Glutamatergic neuron (in vitro differentiated cells): ENCODE measurements at regions not wholly inside any gene's neighbourhood (a gene's known extent, or its start where the extent isn't known, plus 50 kb on each side); places are given as distances from the start of the nearest gene placed in this dataset.
"Not testable (repeated sequence)": the region's sequence is repeated elsewhere in the genome, so short reads cannot be mapped to it uniquely, and the experiment has no call there.

Experiments used
- DNase-seq: peaks from one replicate; pipeline ENCODE4 v3.0.0; 2022
- H3K27ac Mint-ChIP-seq: one replicate; pipeline ENCODE4 v1.8.0; 2020; ENCODE audit warnings: mild to moderate bottlenecking, mixed read lengths, inconsistent platforms; ENCODE audit not compliant: unreplicated experiment
- H3K27me3 Mint-ChIP-seq: one replicate; pipeline ENCODE4 v1.8.0; 2020; ENCODE audit warnings: mild to moderate bottlenecking, moderate library complexity, mixed read lengths, inconsistent platforms; ENCODE audit not compliant: unreplicated experiment
- H3K36me3 Mint-ChIP-seq: one replicate; pipeline ENCODE4 v1.8.0; 2020; ENCODE audit warnings: mild to moderate bottlenecking, mixed read lengths, inconsistent platforms; ENCODE audit not compliant: unreplicated experiment
- H3K4me1 Mint-ChIP-seq: one replicate; pipeline ENCODE4 v1.8.0; 2020; ENCODE audit warnings: mild to moderate bottlenecking, low read depth, mixed read lengths, inconsistent platforms; ENCODE audit not compliant: unreplicated experiment
- H3K4me3 Mint-ChIP-seq: one replicate; pipeline ENCODE4 v1.8.0; 2020; ENCODE audit warnings: mild to moderate bottlenecking, mixed read lengths, inconsistent platforms; ENCODE audit not compliant: unreplicated experiment
- H3K9me3 Mint-ChIP-seq: one replicate; pipeline ENCODE4 v1.8.0; 2020; ENCODE audit warnings: mild to moderate bottlenecking, moderate library complexity, mixed read lengths, inconsistent platforms; ENCODE audit not compliant: unreplicated experiment
- TF ChIP-seq, protein P1 (sequence below): fragments of 200-600 bp; sonication (generic); IDR thresholded peaks from one replicate; pipeline ENCODE4 v1.5.0; 2021; ENCODE audit not compliant: partially characterized antibody, unreplicated experiment

DNA sequence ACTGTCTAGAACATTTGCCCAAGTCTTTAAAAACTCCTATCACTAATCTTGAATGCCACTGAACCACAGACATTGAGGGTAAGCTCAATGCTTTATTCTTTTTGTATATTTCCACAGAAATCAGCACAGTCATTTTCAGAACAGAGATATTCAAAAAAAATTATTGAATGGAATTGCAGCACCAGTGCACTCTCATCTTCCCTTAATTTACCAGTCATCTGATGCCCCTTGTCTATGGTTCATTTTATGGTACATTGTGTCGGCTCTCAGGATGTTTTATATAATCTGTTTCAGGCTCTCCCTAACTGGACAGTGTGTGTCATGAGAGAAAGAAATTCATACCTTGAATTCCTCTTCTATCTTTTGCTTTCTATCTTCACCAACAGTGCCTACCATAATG is 158.4 kb upstream of the NR4A3 start:
- Mint-ChIP-seq H3K27me3 (no peaks in the 10 kb centered on the region), H3K9me3 (no peaks in the 10 kb centered on the region), H3K4me1 (peaks cover 25% of the 10 kb centered on the region), H3K27ac (no peak overlapping the region), H3K36me3 (no peaks in the 10 kb centered on the region), H3K4me3 (no peak overlapping the region)
- TF ChIP-seq, protein P1, sequence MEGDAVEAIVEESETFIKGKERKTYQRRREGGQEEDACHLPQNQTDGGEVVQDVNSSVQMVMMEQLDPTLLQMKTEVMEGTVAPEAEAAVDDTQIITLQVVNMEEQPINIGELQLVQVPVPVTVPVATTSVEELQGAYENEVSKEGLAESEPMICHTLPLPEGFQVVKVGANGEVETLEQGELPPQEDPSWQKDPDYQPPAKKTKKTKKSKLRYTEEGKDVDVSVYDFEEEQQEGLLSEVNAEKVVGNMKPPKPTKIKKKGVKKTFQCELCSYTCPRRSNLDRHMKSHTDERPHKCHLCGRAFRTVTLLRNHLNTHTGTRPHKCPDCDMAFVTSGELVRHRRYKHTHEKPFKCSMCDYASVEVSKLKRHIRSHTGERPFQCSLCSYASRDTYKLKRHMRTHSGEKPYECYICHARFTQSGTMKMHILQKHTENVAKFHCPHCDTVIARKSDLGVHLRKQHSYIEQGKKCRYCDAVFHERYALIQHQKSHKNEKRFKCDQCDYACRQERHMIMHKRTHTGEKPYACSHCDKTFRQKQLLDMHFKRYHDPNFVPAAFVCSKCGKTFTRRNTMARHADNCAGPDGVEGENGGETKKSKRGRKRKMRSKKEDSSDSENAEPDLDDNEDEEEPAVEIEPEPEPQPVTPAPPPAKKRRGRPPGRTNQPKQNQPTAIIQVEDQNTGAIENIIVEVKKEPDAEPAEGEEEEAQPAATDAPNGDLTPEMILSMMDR = no peak
- DNase-seq = no peak

DNA sequence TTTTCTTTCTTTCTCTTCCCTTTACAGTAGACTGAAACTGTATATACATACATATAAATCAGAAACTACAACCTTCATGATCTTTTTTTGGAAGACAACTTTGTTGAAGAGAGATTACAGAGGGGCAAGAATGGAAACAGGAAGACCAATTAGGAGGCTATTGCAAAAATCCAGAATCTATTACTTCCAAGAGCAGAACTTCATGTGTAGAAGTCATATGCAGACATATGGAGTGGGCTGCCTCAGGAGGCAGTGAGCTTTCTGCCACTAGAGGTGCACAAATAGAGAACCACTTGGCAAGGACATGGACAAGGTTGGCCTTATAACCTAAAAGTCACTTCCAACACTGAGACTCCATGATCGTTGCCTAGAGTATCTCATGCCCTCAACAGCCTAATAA is 157.8 kb upstream of the NR4A3 start:
- DNase-seq = no peak
- Mint-ChIP-seq H3K27ac (no peak overlapping the region), H3K4me1 (peaks cover 24% of the 10 kb centered on the region), H3K27me3 (no peaks in the 10 kb centered on the region), H3K9me3 (no peaks in the 10 kb centered on the region), H3K4me3 (no peak overlapping the region), H3K36me3 (no peaks in the 10 kb centered on the region)
- TF ChIP-seq, protein P1 = no peak

DNA sequence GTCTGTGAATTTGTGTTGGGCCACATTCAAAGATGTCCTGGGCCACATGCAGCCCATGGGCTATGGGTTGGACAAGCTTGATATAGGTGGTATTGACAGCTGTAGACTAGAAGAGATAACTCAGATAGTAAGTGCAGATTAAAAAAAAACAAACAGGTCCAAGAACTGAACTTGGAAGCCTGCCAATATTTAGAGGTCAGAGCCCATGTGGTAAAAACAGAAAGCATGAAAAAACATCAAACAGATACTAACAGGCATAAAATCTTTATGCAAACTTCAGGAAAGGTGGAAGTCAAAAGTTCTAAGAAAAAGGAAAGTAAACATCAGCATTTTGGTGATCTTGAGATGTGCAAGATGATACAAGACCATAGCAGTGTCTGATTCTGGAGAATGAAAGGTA is 155.1 kb upstream of the NR4A3 start:
- TF ChIP-seq, protein P1 = no peak
- DNase-seq = no peak
- Mint-ChIP-seq H3K4me3 (no peak overlapping the region), H3K27me3 (no peaks in the 10 kb centered on the region), H3K9me3 (no peaks in the 10 kb centered on the region), H3K27ac (no peak overlapping the region), H3K36me3 (no peaks in the 10 kb centered on the region), H3K4me1 (peaks cover 9% of the 10 kb centered on the region)

DNA sequence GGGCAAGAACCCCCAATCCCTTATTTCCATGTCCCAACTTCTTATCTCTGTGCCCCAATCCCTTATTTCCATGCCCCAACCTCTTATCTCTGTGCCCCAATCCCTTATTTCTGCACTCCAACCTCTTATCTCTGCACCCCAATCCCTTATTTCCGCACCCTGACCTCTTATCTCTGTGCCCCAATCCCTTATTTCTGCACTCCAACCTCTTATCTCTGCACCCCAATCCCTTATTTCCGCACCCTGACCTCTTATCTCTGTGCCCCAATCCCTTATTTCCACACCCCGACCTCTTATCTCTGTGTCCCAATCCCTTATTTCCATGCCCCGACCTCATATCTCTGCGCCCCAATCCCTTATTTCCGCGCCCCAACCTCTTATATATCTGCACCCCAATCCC is 150.8 kb upstream of the NR4A3 start:
- H3K27me3 Mint-ChIP-seq, DNase-seq, H3K4me1 Mint-ChIP-seq, H3K36me3 Mint-ChIP-seq, H3K4me3 Mint-ChIP-seq, H3K27ac Mint-ChIP-seq, H3K9me3 Mint-ChIP-seq: not testable (repeated sequence)

DNA sequence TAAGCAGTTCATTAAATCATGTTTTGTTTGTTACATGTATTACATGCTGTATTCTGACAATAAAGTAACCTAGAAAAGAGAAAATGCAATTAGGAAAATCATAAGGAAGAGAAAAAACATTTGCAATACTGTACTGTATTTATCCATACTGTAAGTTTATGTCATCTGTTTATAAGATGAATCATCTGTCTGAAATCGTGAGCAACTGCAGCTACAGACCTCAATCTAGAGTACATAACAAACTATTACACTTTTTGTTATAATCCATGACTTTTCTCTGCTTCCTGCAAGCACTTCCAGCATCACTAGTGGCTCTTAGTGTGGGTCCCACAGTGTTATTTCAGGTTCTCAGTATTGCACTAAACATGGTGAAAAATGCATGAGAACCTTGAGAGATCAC is 144.4 kb upstream of the NR4A3 start:
- H3K27me3 Mint-ChIP-seq = peaks cover 7% of the 10 kb centered on the region
- no peak overlapping the region for H3K27ac Mint-ChIP-seq
- peaks cover 23% of the 10 kb centered on the region for H3K36me3 Mint-ChIP-seq
- H3K4me1 Mint-ChIP-seq = no peaks in the 10 kb centered on the region
- no peak for DNase-seq
- TF ChIP-seq, protein P1 = no peak
- no peak overlapping the region for H3K4me3 Mint-ChIP-seq
- H3K9me3 Mint-ChIP-seq = peaks cover 4% of the 10 kb centered on the region

DNA sequence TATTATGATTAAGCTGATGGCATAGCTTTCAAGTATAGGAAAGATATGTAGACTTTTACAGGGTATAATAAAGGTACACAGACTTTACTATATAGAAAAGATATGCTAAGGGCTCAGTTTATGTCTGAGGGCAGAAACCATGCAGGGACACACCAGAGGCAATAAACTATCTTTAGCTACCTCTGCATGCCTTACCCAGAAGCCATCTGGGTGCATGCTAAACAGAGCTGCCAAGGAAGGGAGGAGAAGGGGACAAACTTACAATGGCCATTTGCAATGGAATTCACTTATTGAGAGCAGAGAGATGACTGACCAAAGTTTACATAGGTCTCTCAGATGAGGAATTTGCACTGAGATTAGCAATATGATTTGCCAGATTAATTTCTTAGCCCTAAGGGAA is 143.1 kb upstream of the NR4A3 start:
- TF ChIP-seq, protein P1 = no peak
- Mint-ChIP-seq H3K36me3 (peaks cover 30% of the 10 kb centered on the region), H3K27me3 (peaks cover 7% of the 10 kb centered on the region), H3K27ac (no peak overlapping the region), H3K9me3 (peaks cover 4% of the 10 kb centered on the region), H3K4me1 (peaks cover 4% of the 10 kb centered on the region), H3K4me3 (no peak overlapping the region)
- DNase-seq = no peak
